Renal pelvis (tissue), 1 donor: ENCODE measurements at regions not wholly inside any gene's neighbourhood (a gene's known extent, or its start where the extent isn't known, plus 50 kb on each side); places are given as distances from the start of the nearest gene placed in this dataset.
"Not testable (repeated sequence)": the region's sequence is repeated elsewhere in the genome, so short reads cannot be mapped to it uniquely, and the experiment has no call there.

ENCODE experiments used
- DNase-seq: peaks from one replicate; pipeline ENCODE4 v3.0.0-alpha.2; 2013

DNA sequence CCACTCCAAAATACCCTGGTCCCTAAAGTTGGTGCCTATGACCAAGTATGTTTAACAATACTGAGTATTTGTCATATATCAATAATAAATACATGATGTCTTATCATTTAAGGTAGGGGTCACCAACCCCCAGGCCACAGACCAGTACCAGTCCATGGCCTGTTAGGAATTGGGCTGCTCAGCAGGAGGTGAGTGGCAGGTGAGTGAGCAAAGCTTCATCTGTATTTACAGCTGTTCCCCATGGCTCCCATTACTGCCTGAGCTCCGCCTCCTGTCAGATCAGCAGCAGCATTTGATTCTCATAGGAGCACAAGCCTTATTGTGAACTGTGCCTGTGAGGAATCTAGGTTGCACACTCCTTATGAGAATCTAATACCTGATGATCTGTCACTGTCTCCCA is 126.2 kb downstream of the HNRNPD start:
- DNase-seq: no peak

DNA sequence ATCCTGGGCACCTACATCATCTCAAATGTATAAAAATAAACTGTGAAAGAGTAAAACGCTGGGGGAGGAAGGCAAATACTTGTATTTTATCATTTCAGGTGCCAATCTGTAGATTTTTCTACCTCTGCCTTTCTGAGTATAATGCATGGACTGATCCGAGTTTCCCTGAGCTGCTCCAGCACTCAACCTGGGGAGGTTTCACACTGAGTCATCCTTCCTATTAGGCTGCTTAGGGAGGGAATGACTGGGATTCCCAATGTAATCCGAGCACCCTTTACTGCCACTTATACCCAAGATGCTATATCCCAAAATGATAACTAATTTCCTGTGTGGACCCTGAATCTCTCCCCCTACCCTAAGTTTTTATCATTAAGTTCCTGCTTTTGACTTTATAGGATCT is 126.6 kb downstream of the HNRNPD start:
- no peak for DNase-seq

DNA sequence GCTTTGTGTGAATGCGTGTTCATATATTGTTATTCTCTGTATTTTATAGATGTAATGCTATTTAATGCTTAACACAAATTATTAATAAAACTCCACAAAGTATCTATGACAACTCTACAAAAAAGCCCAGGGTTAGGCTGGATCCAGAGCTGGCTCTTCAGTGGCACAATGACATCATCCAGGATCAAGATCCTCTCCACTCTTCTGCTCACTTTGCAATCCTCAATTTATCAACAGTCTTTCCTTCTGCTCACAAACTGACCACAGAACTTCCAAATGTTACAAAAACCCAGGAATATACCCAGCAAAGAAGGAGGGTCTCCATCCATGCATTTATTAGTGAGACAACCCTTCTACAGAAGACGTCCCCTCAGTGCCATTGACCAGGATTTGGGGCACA is 132.3 kb downstream of the HNRNPD start:
- no peak for DNase-seq

DNA sequence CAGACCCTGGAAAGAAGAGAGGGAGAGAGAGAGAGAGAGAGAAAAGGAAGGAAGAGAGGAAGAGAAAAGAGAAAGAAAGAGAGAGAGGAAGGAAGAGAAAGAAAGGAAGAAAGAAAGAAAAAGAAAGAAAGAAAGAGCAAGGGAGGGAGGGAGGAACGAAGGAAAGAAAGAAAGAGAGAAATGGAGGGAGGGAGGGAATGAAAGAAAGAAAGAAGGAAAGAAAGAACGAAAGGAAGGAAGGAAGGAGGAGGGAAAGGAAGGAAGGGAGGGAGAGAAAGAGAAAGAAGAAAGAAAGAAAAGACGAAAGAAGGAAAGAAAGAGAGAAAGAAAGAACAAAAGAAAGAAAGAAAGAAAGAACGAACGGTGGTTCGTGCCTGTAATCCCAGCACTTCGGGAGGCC is 133.4 kb downstream of the HNRNPD start:
- no peak for DNase-seq

DNA sequence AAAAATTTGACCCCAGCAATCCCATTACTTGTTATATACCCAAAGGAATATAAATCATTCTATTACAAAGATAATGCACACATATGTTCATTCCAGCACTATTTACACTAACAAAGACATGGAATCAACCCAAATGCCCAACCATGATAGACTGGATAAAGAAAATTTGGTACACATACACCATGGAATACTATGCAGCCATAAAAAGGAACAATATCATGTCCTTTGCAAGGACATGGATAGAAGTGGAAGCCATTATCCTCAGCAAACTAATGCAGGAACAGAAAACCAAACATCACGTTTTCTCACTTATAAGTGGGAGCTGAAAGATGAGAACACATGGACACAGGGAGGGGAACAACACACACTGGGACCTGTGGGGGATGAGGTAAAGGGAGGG is 136.6 kb downstream of the HNRNPD start:
- DNase-seq: not testable (repeated sequence)

DNA sequence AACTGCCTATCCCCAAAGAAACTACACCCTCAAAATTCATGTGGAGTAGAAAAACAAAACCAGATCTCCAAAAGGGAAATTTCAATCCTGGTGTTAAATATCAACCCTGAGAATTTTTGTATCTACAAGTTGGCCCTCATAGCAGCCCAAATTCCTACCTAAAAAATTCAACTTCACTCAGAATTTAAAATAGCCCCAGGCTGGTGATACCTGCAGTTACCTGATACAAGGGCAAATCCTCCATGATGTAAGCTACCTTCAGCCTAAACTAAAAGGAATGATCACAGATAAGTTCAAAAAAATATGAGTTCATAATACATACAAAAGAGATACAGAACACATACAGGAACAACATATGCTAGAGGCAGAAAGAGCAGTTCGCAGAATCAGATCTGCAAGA is 138.4 kb downstream of the HNRNPD start:
- DNase-seq: no peak

DNA sequence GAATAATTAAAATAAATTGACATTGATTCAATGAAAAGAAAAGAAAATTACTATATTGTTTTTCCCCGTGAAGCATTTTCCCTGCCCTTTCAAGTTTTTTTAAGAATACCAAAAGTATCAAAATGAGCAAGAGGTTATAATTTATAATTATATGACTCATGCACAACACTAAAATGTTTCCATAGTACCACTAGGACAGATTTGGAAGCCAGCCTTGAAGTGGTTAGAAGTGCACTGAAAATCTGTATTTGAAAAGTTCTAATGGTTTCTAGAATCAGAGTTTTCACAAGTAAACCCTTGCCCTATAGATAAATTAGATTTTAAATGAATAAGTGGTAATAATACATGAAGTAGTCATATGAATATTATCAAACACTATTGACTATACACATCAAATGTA is 140.9 kb downstream of the HNRNPD start:
- no peak for DNase-seq

DNA sequence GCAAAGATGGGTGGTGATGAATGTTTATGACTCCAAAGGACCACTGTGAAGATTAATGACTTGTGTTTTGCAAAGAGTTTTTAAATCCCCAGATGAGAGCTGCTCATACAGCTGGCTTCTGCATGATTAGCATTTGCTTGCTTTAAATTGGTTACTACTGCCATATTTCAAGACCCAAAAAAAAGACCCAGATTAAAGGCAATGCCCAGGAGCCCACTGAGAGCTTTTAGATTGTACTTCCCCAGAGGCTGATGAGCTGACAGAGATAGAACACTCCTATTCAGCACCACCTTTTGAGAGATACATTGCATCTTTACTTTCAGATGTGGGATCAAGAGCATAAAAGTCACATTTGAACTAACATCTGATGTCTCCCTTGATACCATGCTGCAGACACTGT is 142.0 kb downstream of the HNRNPD start:
- no peak for DNase-seq

DNA sequence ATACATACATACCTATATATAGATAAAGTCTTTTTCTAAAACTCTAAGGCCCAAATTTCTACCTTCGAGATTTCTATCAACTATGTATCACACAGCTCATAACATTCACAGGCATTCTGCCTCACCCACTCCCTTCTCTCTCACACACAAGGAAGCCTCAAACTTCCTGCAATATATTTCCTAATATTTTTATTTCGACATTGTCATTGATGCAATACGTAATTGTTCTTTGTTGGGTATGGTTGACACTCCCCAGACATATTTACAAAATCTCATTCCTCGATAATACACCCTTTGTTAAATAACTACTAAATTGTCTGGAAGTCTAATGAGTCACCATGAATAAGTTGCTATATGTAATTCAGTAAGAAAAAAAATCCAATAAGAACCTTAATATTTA is 143.5 kb downstream of the HNRNPD start:
- no peak for DNase-seq

DNA sequence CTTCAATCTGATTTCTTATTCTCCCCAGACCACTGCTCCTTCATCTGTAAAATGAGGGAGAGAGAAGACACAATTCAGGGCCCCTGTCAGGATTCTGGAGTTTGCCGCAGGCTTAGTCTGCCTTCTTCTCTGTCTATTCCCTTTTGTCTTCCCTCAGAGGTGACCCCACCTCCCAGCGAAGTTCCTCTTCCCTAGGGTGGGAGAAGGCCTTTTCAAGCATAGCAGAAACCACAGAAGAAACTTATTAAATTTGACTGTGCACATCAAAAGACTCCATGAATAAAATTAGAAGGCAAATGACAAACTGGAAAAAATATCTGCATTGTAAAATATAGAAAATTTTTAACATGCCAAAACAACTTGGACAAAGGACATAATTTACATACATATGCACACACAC is 148.8 kb downstream of the HNRNPD start:
- DNase-seq: no peak

DNA sequence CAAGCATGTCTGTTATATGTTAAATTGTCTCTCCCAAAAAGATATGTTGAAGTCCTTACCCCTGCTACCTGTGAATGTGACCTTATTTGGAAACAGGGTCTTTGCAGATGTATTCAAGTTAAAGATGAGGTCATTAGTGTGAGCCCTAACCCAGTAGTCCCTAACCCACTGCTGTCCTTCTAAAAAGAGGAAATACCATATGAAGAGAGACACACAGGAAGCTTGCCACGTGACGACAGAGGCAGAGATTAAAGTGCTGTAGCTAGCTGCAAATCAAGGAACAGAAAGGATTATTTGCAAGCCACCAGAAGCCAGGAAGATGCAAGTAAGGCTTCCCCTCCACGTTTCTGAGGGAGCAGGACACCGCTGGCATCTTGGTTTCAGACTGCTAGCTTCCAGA is 150.1 kb downstream of the HNRNPD start:
- DNase-seq: no peak

DNA sequence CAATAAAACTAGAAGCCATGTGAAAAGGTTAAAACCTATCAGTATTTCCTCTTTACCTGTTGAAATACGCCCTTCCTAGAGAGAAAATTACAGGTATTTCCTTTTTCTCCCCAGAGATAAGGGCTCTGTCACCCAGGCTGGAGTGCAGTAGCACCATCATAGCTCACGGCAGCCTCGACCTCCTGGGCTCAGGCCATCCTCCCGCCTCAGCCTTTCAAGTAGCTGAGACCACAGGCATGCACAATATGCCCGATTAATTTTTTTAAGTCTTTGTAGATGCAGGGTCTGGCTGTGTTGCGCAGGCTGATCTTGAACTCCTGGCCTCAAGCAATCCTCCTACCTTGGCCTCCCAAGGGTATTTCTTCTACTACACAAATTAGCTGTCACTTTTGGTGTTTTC is 154.4 kb downstream of the HNRNPD start:
- no peak for DNase-seq

DNA sequence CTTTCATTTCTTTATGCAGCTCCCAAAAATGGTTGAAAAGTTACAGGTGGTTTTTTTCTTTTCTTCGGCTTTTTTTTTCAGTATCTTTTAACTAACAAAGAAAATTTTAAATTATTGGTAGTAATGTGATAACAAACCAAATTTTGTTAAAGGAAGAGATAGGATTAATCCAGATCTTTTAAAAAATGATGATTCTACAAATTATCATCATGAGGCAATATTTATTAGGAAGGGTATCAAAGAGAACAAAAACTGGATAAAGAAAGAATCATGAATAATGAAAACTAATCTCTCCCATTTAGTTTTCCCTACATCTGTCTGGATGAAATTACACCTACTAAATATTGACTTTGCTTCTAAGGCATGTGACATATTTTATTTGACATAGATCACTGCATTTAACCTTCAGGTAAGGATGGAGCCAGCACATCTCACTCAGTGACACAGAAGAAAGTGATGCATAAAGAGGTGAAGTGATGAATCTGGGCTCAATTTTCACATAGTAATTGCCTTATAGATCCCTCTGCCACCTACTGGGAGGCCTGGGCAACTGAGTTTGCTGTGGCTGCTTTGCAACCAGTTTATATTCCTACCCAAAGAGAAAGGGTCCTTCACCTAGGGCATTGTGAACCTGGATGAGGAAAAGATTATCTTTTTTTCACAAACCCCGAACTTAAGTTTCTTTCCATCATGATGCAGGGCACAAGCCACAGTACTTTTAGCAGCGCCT is 155.6 kb downstream of the HNRNPD start:
- no peak for DNase-seq

DNA sequence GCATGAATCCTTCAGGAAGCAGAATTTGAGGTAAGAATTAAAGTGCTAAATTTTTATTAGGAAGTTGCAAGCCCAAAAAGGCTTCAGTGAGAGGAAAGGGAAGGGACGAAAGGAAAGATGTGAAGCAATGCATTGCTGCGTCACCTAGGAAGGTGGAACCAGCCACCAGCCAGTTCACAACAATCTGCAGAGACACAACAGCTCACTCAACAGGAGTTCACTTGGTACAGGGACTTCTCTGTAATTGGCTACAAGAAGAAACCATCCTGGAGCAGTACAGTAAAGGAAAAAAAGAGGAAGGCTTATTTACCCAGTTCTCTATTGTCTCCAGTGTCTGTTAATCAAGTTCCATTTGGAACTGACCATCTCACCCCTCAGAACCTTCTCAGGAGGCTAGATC is 157.6 kb downstream of the HNRNPD start:
- DNase-seq: no peak

DNA sequence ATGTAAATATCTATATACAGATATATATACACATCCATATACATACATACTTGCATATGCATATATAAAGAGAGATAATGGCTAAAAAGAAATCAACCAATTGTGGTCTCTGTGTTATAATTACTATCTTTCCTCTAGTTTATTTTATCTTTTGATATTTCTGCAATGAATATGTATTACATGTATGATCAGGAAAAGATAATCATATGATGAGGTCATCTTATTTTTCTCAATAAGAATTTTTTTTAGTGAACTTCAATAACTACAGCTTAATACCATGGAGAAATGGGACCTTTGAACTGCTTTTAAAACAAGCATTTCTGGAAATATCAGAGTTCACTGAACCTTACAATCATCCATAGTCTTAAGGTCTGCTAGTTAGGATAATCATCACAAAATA is 158.0 kb downstream of the HNRNPD start:
- DNase-seq: no peak

DNA sequence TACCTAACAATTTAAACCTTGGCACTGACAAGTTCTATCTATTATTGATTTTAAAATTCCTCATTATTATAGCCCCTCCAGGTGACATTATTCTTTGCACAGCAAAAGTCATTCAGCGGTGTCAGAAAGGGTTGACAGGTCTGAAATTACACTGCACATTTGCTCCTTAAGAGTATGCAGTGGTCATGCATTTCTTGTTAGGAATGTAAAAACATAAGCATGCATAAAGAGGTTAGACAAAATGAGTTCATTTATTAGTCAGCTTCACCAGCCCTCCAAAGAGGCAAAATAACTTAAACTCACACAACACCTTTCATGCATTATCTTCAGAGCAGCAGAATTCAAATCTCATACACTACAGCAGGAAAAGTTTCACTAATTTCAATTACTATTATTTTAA is 158.8 kb downstream of the HNRNPD start:
- no peak for DNase-seq

DNA sequence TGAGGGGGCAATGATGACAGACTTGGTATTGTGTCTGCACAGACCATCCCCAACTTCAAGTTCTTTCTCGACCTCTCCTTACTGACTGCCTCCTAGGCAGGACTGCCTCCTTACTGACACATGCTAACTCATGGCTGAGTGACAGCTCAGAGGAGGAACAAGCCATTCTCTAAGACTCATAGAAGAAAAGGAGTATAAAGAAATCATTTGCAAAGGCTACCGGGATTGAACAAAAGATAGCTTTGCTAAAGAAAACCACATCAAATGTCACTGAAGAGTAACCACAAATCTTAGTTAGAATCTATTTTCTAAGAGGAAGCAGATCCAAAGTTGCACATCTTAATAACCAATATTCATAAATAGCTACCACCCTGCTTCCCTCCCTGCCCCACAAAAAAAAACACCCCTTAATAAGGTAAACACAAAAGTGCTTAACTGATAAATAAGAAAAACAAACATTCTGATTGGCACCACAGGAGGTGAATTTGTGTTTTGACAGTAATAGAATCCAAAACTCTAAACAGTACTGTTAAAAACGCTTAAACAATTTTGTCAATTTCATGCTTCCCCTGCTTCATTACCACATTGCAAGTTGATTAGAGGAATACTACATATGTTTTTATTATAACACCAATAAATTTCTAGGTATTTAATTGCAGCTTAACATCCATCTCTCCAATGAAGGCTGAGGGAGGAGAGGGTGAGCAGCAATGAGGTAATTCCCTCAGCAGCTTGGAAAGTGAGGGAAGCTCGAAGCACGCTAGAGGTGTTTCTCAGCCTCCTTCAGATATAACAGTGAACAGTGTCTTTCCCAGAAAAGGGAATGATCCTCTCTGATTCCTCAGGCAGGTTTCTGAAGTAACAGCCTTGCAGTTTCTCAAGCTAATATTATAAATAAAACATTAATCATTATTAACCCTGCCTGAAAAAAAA is 160.0 kb downstream of the HNRNPD start:
- no peak for DNase-seq

DNA sequence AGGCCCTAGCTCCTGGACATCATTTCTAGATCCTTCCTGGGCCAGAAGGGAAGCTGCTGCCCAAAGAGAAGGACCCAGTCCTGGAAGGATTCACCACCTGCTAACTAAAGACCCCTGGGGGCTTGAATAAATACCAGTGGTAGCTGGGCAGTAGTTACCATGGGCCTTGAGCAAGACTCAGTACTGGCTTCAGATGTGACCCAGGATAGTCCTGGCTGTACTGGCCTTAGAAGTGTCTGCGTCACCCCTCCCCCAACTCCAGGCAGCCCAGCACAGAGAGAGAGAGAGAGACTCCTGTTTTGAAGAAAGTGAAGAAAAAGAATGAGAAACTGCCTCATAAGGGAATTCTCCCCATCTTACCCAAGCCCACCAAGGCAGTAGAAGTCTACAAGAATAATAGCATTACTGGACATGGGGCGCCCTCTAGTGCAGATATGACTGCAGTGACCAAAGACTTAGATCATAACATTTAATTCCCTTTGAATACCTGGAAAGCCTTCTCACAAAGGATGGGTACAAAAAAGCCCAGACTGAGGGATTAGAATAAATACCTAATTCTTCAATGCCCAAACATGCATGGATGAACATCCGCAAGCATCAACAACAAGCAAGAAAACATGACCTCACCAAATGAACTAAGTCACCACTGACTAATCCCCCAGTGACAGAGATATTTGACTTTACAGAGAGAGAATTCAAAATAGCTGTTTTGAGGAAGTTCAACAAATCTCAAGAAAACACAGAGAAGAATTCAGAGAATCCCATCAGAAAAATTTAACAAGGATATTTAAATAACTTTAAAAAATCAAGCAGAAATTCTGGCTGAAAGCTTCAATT is 171.8 kb downstream of the HNRNPD start:
- peak; percentile 38 for DNase-seq

DNA sequence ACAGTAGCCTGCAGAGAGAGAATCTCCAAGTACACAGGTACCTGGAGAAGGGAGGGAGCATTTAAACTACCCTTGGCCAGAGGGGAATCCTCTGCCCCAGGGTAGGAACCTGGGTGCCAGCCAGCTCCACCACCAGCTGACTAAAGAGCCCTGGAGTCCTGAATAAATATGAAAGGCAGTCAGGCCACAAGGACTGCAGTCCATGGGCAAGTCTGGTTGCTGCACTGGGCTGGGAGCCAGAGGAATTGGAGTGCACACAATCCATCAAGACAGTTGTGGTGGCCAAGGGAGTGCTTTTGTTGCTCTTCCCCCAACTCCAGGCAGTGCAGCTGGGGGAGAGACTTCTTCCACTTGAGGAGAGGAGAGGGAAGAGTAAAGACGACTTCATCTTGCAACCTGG is 172.5 kb downstream of the HNRNPD start:
- no peak for DNase-seq

DNA sequence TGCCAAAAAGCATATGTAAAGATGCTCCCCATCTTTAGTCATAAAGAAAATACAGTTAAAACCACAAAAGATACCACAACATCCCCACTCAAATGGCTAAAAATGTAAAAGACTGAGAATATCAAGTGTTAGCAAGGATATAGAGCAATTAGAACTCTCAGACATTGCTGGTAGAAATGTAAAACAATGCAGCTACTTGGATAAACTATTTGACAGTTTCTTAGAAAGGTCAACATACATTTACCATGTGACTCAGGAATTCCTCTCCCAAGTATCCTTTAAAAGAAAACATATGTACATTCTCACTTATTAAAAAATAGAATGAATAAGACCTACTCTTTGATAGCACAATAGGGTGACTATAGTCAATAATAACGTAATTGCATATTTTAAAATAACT is 173.7 kb downstream of the HNRNPD start:
- DNase-seq: no peak

DNA sequence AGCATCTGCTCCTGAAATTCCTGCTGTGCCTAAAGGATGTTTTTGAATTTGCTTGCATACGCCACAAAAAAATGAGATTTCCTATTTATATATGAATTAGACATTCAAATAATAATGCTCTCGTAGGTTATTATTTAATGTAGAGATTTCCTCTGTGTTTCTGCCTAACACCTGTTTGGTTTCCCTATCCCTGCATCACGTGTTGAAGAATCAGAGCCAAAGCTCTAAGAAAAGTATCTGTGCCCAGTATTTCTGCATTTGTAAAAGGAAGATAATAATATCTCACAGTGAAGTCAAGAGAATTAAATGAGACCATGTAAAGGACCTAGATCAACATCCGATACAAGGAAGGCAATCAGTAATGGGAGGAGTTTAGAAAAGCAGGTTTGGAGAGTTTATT is 179.5 kb downstream of the HNRNPD start:
- no peak for DNase-seq

DNA sequence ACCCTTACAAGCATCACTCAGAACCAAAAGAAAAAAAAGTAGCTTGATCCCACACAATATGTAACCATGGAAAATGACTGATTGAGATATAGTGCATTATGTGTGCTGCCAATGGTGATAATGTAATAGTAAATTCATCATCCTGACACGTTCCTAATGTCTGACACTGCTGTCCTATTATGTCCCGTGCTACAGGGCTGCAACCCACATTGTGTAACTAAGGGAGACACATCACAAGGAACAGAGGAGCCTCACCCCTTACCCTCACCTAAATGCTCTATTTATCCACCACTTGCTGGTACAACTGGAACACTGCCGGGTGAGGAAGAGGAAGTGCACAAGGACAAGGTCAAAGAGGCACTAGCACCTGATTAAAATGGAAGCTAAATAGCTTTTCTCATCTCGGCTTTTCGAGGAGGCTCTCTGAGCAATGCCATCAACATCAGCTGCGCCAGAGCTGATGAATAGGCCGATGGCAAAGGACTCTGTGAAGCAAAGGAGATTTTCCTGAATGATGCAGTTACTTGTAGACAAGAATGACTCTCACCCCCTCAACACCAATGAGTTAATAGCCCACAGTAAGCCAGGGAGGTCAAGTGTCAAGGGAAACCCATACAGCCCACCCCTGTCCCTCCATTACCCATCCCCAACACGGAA is 181.6 kb downstream of the HNRNPD start:
- no peak for DNase-seq
